ENCODE measurements at regions not wholly inside any gene's neighbourhood (a gene's known extent, or its start where the extent isn't known, plus 50 kb on each side); places are given as distances from the start of the nearest gene placed in this dataset.

DNA sequence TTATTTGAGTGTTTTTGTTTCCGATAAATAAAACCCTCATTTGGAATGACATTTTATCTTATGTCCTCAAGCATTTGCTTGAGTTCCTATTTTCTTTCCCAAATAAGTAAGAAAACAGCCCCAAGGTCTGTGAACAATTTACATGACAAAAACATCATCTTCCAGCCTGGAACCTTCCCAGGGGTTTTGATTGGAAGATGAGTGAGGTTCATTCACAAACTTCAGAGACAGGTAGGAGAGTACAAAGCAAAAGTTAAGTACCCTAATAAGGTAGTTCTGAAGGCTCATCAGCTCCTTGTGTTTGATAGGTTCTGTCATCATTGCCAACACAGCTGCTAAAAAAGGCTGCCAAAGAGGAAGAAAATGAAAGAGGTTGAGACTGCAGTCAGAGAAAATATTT lies 772.8 kb downstream of the CDH8 start:
- 91% methylated on average over 1 of the region's 1 CpG for WGBS
- DNase-seq (ENCODE audit: extremely low spot score): no peak
- H3K4me3 ChIP-seq: no peak overlapping the region
- H3K27me3 ChIP-seq: no peaks in the 10 kb centered on the region
- no peak overlapping the region for H3K27ac ChIP-seq (replicated peaks in 1 of 4)
- TF ChIP-seq EP300 (IDR thresholded peaks at IDR 0.05) (no peak), POLR2A (IDR thresholded peaks at IDR 0.05; ENCODE audit: low read depth) (no peak), POLR2AphosphoS5 (IDR thresholded peaks at IDR 0.05) (no peak)
- TF ChIP-seq, protein P1, sequence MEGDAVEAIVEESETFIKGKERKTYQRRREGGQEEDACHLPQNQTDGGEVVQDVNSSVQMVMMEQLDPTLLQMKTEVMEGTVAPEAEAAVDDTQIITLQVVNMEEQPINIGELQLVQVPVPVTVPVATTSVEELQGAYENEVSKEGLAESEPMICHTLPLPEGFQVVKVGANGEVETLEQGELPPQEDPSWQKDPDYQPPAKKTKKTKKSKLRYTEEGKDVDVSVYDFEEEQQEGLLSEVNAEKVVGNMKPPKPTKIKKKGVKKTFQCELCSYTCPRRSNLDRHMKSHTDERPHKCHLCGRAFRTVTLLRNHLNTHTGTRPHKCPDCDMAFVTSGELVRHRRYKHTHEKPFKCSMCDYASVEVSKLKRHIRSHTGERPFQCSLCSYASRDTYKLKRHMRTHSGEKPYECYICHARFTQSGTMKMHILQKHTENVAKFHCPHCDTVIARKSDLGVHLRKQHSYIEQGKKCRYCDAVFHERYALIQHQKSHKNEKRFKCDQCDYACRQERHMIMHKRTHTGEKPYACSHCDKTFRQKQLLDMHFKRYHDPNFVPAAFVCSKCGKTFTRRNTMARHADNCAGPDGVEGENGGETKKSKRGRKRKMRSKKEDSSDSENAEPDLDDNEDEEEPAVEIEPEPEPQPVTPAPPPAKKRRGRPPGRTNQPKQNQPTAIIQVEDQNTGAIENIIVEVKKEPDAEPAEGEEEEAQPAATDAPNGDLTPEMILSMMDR (IDR thresholded peaks at IDR 0.05): no peak
- H3K36me3 ChIP-seq: no peaks in the 10 kb centered on the region
- intact Hi-C loops (cut with DNase I): no loop called here
- H3K9me3 ChIP-seq: no peaks in the 10 kb centered on the region
- H3K4me1 ChIP-seq: no peaks in the 10 kb centered on the region

DNA sequence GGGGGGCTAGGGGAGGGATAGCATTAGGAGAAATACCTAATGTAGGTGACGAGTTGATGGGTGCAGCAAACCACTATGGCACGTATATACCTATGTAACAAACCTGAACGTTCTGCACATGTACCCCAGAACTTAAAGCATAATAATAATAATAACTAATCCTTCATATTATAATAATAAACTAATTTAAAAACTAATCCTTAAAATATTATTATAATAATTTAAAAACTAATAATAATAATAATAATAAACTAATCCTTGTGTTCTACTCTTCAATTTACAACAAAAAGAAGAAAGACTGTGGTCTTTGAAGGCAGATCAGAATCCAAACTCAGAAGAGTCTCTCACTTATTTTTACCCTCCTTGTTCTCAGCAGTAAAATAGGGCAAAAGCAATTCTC lies 774.9 kb downstream of the CDH8 start:
- Histone ChIP-seq H3K27ac (replicated peaks in 1 of 4) (no peak overlapping the region), H3K27me3 (no peaks in the 10 kb centered on the region), H3K36me3 (no peaks in the 10 kb centered on the region), H3K4me1 (no peaks in the 10 kb centered on the region), H3K4me3 (no peak overlapping the region), H3K9me3 (no peaks in the 10 kb centered on the region)
- no peak for DNase-seq (ENCODE audit: extremely low spot score)
- intact Hi-C loops (cut with DNase I): no loop called here
- TF ChIP-seq EP300 (IDR thresholded peaks at IDR 0.05): no peak
- TF ChIP-seq POLR2A (IDR thresholded peaks at IDR 0.05; ENCODE audit: low read depth): no peak
- 95% methylated on average over 3 of the region's 3 CpGs for WGBS

DNA sequence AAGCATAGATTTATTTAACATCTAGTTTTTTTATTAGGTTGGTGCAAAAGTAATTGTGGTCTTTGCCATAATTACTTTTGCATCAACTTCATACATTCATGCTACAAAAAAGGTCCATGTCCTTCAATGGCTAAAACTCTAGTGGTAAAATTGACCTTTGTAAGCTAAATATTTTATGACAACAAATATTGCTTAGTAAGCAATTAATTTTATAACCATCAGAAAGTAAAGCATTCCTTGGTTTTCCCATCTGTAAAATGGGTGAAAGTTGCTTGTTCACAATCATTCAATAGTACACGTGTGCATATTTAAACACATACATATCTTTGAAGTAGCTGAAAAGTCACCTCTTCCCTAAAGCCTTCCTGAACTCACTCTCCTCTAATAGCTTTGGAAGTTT lies 789.6 kb downstream of the CDH8 start:
- no peaks in the 10 kb centered on the region for H3K36me3 ChIP-seq
- DNase-seq (ENCODE audit: extremely low spot score): no peak
- H3K27me3 ChIP-seq: no peaks in the 10 kb centered on the region
- WGBS: 96% methylated on average over 1 of the region's 1 CpG
- no peak for TF ChIP-seq POLR2A (IDR thresholded peaks at IDR 0.05; ENCODE audit: low read depth)
- no peak for TF ChIP-seq EP300 (IDR thresholded peaks at IDR 0.05)
- TF ChIP-seq, protein P1 (IDR thresholded peaks at IDR 0.05): no peak
- TF ChIP-seq POLR2AphosphoS5 (IDR thresholded peaks at IDR 0.05): no peak
- H3K27ac ChIP-seq (replicated peaks in 1 of 4): no peak overlapping the region
- H3K4me3 ChIP-seq: no peak overlapping the region
- H3K4me1 ChIP-seq: no peaks in the 10 kb centered on the region
- intact Hi-C loops (cut with DNase I): no loop called here
- no peaks in the 10 kb centered on the region for H3K9me3 ChIP-seq

GRCh38 chr16:61243954-61244353 lies 792.3 kb downstream of the CDH8 start:
- TF ChIP-seq, protein P1 (IDR thresholded peaks at IDR 0.05): no peak
- no peak for TF ChIP-seq POLR2AphosphoS5 (IDR thresholded peaks at IDR 0.05)
- no peak for TF ChIP-seq EP300 (IDR thresholded peaks at IDR 0.05)
- no peak for TF ChIP-seq POLR2A (IDR thresholded peaks at IDR 0.05; ENCODE audit: low read depth)
- no peak overlapping the region for H3K4me3 ChIP-seq
- DNase-seq (ENCODE audit: extremely low spot score): no peak
- H3K36me3 ChIP-seq: no peaks in the 10 kb centered on the region
- WGBS: 90% methylated on average over 3 of the region's 5 CpGs
- no peaks in the 10 kb centered on the region for H3K4me1 ChIP-seq
- intact Hi-C loops (cut with DNase I): no loop called here
- H3K9me3 ChIP-seq: no peaks in the 10 kb centered on the region
- H3K27me3 ChIP-seq: no peaks in the 10 kb centered on the region
- no peak overlapping the region for H3K27ac ChIP-seq (replicated peaks in 1 of 4)

GRCh38 chr16:61237884-61238485 lies 798.3 kb downstream of the CDH8 start:
- H3K27ac ChIP-seq (replicated peaks in 1 of 4): no peak overlapping the region
- no peak for DNase-seq (ENCODE audit: extremely low spot score)
- WGBS: 63% methylated on average over 9 of the region's 9 CpGs
- H3K4me3 ChIP-seq: no peak overlapping the region
- intact Hi-C loops (cut with DNase I): no loop called here
- H3K27me3 ChIP-seq: no peaks in the 10 kb centered on the region
- TF ChIP-seq POLR2AphosphoS5 (IDR thresholded peaks at IDR 0.05) (no peak), POLR2A (IDR thresholded peaks at IDR 0.05; ENCODE audit: low read depth) (no peak), EP300 (IDR thresholded peaks at IDR 0.05) (no peak)
- TF ChIP-seq, protein P1 (IDR thresholded peaks at IDR 0.05): no peak
- H3K36me3 ChIP-seq: no peaks in the 10 kb centered on the region
- no peaks in the 10 kb centered on the region for H3K4me1 ChIP-seq
- no peaks in the 10 kb centered on the region for H3K9me3 ChIP-seq
